ENCODE measurements at regions not wholly inside any gene's neighbourhood (a gene's known extent, or its start where the extent isn't known, plus 50 kb on each side); places are given as distances from the start of the nearest gene placed in this dataset.

DNA sequence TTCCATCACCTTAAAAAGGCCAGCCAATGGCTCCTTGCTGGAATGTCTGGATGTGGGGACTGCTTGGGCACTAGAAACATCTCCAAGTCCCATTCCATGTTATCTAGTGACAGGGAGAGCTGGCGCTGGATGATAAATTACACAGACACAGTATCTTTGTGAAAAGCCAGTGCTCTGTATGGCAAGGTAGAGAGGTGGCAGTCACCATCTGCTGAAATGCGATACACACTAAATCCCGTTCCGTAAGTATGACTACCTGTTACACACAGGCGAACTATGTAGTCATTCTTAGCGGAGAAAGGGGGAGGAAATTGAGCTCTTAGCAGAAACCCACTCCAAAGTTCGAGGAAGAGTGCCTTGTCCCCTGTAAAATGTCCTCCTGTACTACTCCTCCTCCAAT lies 81.0 kb upstream of the MYOCD start:
- DNase-seq (no peak), ATAC-seq (no peak)
- Histone ChIP-seq H3K27me3 (peaks cover 0 to 26% of the 10 kb centered on the region in 2 donors), H3K4me1 (no peaks in the 10 kb centered on the region), H3K27ac (no peak overlapping the region), H3K4me3 (no peak overlapping the region), H3K36me3 (no peaks in the 10 kb centered on the region), H3K9me3 (peaks cover 0 to 5% of the 10 kb centered on the region in 2 donors)
- TF ChIP-seq, protein P1, sequence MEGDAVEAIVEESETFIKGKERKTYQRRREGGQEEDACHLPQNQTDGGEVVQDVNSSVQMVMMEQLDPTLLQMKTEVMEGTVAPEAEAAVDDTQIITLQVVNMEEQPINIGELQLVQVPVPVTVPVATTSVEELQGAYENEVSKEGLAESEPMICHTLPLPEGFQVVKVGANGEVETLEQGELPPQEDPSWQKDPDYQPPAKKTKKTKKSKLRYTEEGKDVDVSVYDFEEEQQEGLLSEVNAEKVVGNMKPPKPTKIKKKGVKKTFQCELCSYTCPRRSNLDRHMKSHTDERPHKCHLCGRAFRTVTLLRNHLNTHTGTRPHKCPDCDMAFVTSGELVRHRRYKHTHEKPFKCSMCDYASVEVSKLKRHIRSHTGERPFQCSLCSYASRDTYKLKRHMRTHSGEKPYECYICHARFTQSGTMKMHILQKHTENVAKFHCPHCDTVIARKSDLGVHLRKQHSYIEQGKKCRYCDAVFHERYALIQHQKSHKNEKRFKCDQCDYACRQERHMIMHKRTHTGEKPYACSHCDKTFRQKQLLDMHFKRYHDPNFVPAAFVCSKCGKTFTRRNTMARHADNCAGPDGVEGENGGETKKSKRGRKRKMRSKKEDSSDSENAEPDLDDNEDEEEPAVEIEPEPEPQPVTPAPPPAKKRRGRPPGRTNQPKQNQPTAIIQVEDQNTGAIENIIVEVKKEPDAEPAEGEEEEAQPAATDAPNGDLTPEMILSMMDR (IDR thresholded peaks at IDR 0.05), result no peak
- intact Hi-C loops (cut with DNase I), result no loop called here

DNA sequence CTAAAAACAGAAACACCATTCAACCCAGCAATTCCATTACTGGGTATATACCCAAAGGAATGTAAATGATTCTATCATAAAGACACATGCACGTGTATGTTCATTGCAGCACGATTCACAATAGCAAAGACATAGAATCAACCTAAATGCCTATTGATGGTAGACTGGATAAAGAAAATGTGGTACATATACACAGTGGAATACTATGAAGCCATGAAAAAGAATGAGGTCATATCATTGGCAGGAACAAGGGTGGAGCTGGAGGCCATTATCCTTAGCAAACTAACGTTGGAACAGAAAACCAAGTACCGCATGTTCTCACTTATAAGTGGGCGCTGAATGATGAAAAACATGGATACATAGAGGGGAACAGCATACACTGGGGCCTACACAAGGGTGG lies 77.2 kb upstream of the MYOCD start:
- Histone ChIP-seq H3K4me3 (no peak overlapping the region), H3K27ac (no peak overlapping the region), H3K9me3 (peaks cover 0 to 5% of the 10 kb centered on the region in 2 donors), H3K27me3 (no peaks in the 10 kb centered on the region), H3K4me1 (no peaks in the 10 kb centered on the region), H3K36me3 (no peaks in the 10 kb centered on the region)
- ATAC-seq (no peak), DNase-seq (no peak)
- TF ChIP-seq, protein P1 (IDR thresholded peaks at IDR 0.05), result no peak
- intact Hi-C loops (cut with DNase I), result no loop called here

DNA sequence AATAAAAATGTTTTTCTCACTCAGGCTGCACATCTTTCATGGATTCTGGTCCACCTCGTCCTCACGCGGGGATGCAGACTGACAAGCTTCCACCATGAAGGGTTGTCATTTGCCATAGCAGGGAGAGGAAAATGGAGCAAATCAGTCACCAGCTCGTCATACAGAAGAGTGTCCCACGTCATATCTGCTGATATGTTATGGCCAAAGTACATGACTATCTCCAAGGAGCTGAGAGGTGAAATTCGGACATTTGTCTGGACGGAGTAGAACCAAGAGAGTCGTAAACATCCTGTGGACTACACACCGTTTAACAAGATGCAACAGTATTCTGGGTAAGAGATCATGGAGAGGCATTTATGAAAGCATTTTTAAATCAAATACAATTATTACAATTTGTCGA lies 75.3 kb upstream of the MYOCD start:
- Histone ChIP-seq H3K36me3 (no peaks in the 10 kb centered on the region), H3K4me1 (no peaks in the 10 kb centered on the region), H3K27ac (no peak overlapping the region), H3K27me3 (no peaks in the 10 kb centered on the region), H3K4me3 (no peak overlapping the region), H3K9me3 (peaks cover 0 to 5% of the 10 kb centered on the region in 2 donors)
- DNase-seq (no peak), ATAC-seq (no peak)
- intact Hi-C loops (cut with DNase I), result no loop called here
- TF ChIP-seq, protein P1 (IDR thresholded peaks at IDR 0.05), result no peak

DNA sequence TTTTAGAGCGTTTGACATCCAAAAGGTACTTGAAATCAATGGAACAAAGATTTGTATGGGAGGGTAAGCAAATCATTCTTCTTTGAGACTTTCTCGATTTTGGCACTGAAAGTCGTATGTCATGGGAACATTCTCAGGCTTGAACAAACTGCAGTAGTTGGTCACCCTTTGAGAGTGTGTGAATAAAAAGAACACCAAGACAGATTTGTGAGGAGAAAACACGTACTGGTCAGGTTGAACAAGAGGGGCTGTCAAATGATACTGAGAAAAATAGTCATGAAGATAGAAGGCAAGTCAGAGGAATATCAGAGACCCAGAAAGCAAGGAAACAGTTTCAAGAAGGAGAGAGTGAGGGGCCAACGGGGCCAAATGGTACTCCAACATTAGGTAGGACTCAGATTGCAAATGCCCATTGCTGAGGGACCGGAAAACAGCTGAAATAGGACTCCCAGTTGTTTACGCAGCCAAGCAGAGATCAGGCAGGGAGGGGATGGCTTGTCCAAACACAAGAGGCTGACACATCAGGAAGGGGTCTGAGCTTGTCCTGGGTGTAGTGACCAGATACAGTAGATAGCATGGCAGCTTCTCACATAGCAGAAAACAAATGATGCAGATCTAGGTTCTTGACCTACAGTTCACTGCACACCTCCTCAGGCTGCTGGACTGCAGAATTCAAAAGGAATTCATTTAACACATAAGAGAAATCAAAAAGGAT lies 74.5 kb upstream of the MYOCD start:
- TF ChIP-seq, protein P1 (IDR thresholded peaks at IDR 0.05), result no peak
- no peak for DNase-seq
- H3K27ac ChIP-seq, result no peak overlapping the region
- H3K4me1 ChIP-seq, result no peaks in the 10 kb centered on the region
- H3K36me3 ChIP-seq, result no peaks in the 10 kb centered on the region
- H3K27me3 ChIP-seq, result no peaks in the 10 kb centered on the region
- intact Hi-C loops (cut with DNase I), result no loop called here
- ATAC-seq, result no peak
- H3K9me3 ChIP-seq, result peaks cover 0 to 5% of the 10 kb centered on the region in 2 donors
- no peak overlapping the region for H3K4me3 ChIP-seq

DNA sequence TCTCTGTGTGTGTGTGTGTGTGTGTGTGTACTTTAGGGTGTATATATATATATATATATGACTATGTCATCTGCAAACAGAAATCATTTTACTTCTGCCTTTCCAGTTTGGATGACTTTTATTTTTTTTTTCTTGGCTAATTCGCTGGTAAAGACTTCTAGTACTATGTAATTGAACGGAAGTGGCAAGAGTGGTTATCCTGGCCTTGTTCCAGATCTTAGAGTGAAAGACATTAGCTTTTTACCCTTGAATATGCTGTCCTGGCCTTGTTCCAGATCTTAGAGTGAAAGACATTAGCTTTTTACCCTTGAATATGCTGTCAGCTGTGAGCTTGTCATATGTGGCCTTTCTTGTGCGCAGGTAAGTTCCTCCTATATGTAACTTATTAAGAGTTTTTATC lies 72.7 kb upstream of the MYOCD start:
- H3K9me3 ChIP-seq, result peaks cover 0 to 5% of the 10 kb centered on the region in 2 donors
- TF ChIP-seq, protein P1 (IDR thresholded peaks at IDR 0.05), result no peak
- no peaks in the 10 kb centered on the region for H3K36me3 ChIP-seq
- ATAC-seq, result no peak
- DNase-seq, result no peak
- H3K27ac ChIP-seq, result no peak overlapping the region
- intact Hi-C loops (cut with DNase I), result no loop called here
- H3K4me3 ChIP-seq, result no peak overlapping the region
- no peaks in the 10 kb centered on the region for H3K4me1 ChIP-seq
- H3K27me3 ChIP-seq, result no peaks in the 10 kb centered on the region
